ENCODE measurements at regions not wholly inside any gene's neighbourhood (a gene's known extent, or its start where the extent isn't known, plus 50 kb on each side); places are given as distances from the start of the nearest gene placed in this dataset.

GRCh38 chr5:124554746-124555578, 191.5 kb downstream of the ZNF608 start (continued):
- TF ChIP-seq CENPT (CRISPR knock-in tag; IDR thresholded peaks at IDR 0.05; ENCODE audit: low read depth) (no peak), RFXAP (CRISPR knock-in tag; IDR thresholded peaks at IDR 0.05; ENCODE audit: borderline replicate concordance) (no peak)

DNA sequence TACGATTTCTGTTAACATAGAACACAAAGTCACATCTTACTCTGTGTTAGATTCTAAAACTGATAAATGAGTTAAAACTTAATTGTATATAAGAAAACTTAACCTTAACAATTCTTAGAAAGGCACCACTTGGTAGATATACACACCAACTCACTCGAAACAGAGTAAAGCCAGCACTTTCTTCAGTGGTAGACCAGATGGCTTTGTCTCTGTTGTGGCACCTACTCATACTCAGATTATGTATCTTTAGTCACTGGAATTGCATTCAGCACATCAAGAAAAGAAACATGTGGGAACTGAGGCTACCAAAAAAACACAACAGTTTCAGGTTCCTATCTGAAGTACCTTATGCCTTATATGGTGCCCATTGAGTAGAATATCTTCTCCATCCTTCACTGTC, 192.5 kb downstream of the ZNF608 start:
- POLR2A ChIA-PET = interaction anchor here (1.5 kb wide), 1 partner anchor 28 kb away, joined by 5 read pairs; no protein-coding TSS in a partner anchor
- H3K79me2 ChIP-seq (ENCODE audit: insufficient read depth, low read length) = no peaks in the 10 kb centered on the region
- FAIRE-seq (no peak), ATAC-seq (no peak), DNase-seq (ENCODE audit: low spot score) (no peak)
- no peak overlapping the region for H2AFZ ChIP-seq (ENCODE audit: low read length)
- no peak overlapping the region for H3K27ac ChIP-seq (ENCODE audit: extremely low read length, insufficient read depth, low read length)
- H3K4me2 ChIP-seq (ENCODE audit: low read depth, low read length) = no peak overlapping the region
- TF ChIP-seq ZBTB20 (CRISPR knock-in tag; IDR thresholded peaks at IDR 0.05; ENCODE audit: borderline replicate concordance, low read depth) (no peak), ZNF205 (CRISPR knock-in tag; IDR thresholded peaks at IDR 0.05) (no peak)
- TF ChIP-seq, protein P1, sequence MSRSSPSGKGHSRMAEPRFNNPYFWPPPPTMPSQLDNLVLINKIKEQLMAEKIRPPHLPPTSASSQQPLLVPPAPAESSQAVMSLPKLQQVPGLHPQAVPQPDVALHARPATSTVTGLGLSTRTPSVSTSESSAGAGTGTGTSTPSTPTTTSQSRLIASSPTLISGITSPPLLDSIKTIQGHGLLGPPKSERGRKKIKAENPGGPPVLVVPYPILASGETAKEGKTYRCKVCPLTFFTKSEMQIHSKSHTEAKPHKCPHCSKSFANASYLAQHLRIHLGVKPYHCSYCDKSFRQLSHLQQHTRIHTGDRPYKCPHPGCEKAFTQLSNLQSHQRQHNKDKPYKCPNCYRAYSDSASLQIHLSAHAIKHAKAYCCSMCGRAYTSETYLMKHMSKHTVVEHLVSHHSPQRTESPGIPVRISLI (CRISPR knock-in tag; IDR thresholded peaks at IDR 0.05; ENCODE audit: borderline replicate concordance) = no peak
- H3K27me3 ChIP-seq (ENCODE audit: control insufficient read depth in 1 of 2, insufficient read depth in 2 of 2, low read length in 2 of 2) = no peaks in the 10 kb centered on the region
- peaks cover 45% of the 10 kb centered on the region for H3K4me1 ChIP-seq (ENCODE audit: insufficient read depth, low read length)
- H4K20me1 ChIP-seq (ENCODE audit: insufficient read depth, low read length) = no peaks in the 10 kb centered on the region
- H3K4me3 ChIP-seq (replicated peaks in 1 of 3; ENCODE audit: insufficient read depth in 1 of 3, low read depth in 2 of 3, low read length in 3 of 3) = no peak overlapping the region
- in situ Hi-C loops (cut with HindIII; ENCODE audit: extremely low pct_ligation_motif_present, low pct_unique_long_range_greater_than_20kb) (no loop called here), intact Hi-C loops (cut with micrococcal nuclease; ENCODE audit: unreplicated experiment) (no loop called here)
- no peaks in the 10 kb centered on the region for H3K36me3 ChIP-seq (replicated peaks in 1 of 2; ENCODE audit: control insufficient read depth in 1 of 2, insufficient read depth in 2 of 2, low read length in 2 of 2)
- H3K9me3 ChIP-seq (ENCODE audit: low read length) = no peaks in the 10 kb centered on the region
- no TSS peak for BruUV-seq (replicated peaks)
- no peak overlapping the region for H3K9ac ChIP-seq (ENCODE audit: insufficient read depth, low read depth, low read length)
- CTCF ChIA-PET (ENCODE audit: low intra/inter-chr PET ratio, low total read pairs) = no interaction called here
- whole genome bisulfite sequencing (ENCODE audit: low lambda C conversion rate) = 81% methylated on average over 2 of the region's 2 CpGs
